ENCODE measurements at regions not wholly inside any gene's neighbourhood (a gene's known extent, or its start where the extent isn't known, plus 50 kb on each side); places are given as distances from the start of the nearest gene placed in this dataset.

DNA sequence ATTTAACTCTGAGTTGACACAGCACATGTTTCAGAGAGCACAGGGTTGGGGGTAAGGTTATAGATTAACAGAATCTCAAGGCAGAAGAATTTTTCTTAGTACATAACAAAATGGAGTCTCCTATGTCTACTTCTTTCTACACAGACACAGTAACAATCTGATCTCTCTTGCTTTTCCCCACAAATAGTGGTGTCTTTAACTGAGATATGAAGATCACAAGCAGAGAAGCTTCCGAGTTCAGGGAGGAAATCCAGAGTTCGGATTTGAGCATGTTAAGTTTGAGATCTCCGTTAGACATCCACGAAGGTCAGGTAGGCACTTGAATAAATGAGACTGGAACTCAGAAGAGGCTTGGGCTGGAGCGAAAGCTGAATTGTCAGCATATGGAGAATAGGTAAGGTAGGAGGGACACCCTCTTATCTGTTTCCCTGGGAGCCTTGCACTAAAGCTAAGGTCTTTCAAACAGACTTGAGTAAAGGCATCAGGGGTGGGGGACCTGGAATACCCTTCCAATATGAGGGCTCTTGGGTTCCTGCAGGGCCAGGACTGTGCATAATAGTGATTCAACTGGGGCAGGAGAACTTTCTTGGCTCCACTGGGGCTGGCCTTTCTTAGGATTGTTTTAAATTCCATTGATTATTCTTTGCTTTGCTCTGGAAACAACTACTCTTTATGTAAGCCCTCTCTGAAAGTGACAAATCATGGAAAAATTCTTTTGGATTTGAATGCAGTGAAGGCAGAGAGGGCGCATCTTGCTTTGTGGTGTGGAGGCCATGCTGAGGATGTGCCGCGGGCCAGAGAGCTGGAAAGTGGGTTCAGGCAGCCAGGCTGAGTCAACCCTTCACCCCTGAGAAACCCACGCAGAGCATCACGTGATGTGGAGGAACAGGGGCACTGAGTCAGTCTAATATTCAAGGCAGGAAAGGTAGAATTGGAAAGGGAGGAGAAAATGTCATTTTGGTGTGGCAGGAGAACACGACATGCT is 62.7 kb upstream of the AMPD3 start:
- no peak for TF ChIP-seq POLR2AphosphoS5 (IDR thresholded peaks at IDR 0.05; ENCODE audit: low read depth, low read length)
- TF ChIP-seq USF2 (IDR thresholded peaks at IDR 0.05; ENCODE audit: low read length), result no peak
- TF ChIP-seq CTCF (IDR thresholded peaks at IDR 0.05; ENCODE audit: control extremely low read depth in 1 of 3, insufficient read depth in 1 of 3, low read depth in 1 of 3, low read length in 3 of 3), result no peak
- TF ChIP-seq, protein P1, sequence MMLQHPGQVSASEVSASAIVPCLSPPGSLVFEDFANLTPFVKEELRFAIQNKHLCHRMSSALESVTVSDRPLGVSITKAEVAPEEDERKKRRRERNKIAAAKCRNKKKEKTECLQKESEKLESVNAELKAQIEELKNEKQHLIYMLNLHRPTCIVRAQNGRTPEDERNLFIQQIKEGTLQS (IDR thresholded peaks at IDR 0.05; ENCODE audit: insufficient read depth, low read depth, low read length), result no peak
- no peak for TF ChIP-seq RBBP5 (IDR thresholded peaks at IDR 0.05; ENCODE audit: borderline replicate concordance, low read depth, low read length)
- no peak for TF ChIP-seq TAF1 (IDR thresholded peaks at IDR 0.05; ENCODE audit: low read depth, low read length)
- TF ChIP-seq POLR2A (IDR thresholded peaks at IDR 0.05; ENCODE audit: control extremely low read depth in 1 of 2, low read depth in 2 of 2, low read length in 2 of 2), result no peak
- no peak for TF ChIP-seq EP300 (IDR thresholded peaks at IDR 0.05; ENCODE audit: borderline replicate concordance in 1 of 2, low read depth in 2 of 2, low read length in 2 of 2)
- no peak for TF ChIP-seq SUZ12 (IDR thresholded peaks at IDR 0.05; ENCODE audit: low read length)
- no peak for TF ChIP-seq EZH2 (IDR thresholded peaks at IDR 0.05; ENCODE audit: low read depth, low read length, severe bottlenecking)
- no peak for TF ChIP-seq JUN (IDR thresholded peaks at IDR 0.05; ENCODE audit: low read depth, low read length)
